ENCODE measurements at regions not wholly inside any gene's neighbourhood (a gene's known extent, or its start where the extent isn't known, plus 50 kb on each side); places are given as distances from the start of the nearest gene placed in this dataset.

DNA sequence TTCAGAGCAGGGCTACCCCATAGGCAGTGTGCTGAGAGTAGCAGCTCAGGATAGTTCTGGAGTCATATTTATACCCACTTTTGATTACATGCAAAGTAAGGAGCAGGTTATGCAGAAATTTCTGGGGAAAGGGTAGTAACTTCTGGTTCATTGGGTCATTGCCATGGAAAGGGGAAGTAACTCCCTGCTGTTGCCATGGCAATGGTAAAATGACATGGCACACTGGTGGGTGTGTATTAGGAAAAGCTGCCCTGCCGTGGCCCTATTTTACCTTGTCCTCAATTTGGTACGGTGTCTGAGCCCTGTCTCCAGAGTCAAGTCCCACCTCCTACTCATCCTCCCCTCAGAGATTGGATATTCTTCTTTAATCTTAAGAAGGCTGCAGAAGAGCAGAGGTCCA lies 526.7 kb upstream of the TYRP1 start:
- DNase-seq = no peak

DNA sequence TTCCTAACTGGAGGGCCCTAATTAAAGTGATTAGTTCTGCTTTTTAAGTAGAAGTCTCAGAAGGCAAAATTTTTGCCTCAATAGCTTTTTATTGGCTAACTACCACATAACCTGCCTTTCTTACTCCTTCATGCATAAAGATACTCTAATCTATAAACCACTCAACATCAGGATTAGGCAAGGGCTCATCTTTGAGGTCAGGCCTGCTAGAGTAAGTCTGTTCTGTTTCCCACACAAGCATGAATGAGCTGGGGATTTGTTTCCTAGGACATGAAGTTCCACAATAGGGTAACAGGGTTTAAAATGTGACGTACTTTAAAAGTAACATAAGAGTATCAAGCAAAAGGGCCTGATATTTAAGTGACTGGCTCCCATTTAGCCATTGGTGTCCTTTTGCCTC lies 522.7 kb upstream of the TYRP1 start:
- no peak for DNase-seq

DNA sequence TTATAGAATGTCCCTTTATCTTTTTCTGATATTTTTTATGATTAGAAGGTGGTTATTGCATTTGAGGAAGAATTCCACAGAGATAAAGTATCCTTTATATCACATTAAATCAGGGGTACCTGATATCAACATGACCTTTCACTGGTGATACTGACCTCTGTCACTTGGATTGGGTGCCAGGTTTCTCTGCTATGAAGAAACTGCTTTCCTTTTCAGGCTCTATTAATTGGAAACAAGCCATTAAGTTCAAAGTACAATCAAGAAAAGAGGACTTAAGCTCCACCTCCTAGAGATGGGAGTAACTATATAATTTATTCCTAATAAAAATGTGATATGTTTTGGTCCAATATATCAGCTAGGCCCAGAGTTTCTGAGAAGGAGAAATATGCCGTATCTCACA lies 514.6 kb upstream of the TYRP1 start:
- no peak for DNase-seq

DNA sequence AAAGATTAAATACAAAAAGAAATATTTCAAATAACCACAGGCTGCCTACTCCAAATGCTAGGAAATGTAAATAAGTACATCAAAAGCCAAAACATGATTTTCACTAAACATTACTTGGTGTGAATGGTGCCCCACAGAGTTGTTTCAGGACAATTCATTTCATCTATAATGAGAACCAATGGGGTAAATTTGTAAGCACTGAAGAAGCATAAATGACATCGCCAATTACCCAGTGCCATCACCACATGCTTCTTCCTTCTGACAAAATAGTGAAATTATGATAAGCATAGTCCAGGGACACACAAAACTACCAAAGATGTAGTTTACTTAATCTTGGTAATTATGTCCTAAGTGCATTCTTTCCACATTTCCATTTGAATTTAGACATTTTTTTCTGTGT lies 510.4 kb upstream of the TYRP1 start:
- no peak for DNase-seq

DNA sequence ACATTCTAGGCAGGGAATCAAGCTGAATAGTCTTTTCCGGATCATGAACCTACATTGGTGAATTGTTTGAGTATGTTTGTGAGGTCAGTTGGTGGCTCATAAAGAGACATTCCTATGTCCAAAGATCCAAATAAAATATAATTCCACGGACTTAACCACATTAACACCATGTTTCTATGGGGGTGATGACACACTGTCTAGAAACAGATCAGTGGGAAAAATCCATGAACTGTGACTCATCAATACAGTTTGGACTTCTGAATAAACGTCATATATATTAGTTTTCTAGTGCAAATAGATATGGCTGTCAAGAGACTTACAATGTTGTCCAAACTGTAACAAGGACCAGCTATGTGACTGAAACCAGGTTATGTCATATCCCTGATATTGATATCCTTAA lies 509.9 kb upstream of the TYRP1 start:
- DNase-seq = no peak

DNA sequence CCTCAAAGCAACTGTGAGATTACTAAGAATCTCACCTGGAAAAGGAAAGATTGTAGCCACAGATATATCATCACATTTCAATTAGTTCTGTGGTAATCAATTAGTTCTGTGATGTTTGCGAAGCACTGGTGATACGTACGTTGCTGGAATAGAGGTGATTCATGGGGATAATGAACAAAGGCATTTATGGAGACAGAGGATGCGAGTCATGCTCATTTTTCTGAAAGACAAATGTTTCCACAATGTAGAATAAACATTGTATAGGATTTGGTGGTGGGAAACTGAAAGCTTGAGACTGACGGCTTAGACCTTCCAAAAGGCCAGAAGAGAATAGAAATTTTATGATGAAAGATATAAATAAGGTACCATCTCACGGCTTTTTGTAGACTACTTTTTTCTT lies 507.3 kb upstream of the TYRP1 start:
- no peak for DNase-seq

DNA sequence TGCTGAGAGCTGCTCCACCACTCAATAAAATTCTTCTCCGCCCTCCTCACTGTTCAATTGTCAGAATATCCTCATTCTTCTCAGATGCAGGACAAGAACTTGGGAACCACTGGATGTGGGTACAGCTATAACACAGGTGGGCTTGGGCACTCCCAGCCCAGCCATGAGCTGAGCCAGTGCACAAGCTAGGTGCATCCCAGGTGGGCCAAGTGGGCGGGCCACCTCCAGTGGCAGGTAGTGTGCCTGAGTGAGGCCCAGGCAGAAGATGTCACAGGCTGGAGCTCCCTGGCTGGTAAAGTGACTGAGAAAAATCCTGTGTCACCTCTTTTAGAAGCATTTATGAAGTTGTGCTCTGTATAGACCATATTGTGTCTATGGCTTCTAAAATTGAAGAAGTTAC lies 501.6 kb upstream of the TYRP1 start:
- DNase-seq = no peak

DNA sequence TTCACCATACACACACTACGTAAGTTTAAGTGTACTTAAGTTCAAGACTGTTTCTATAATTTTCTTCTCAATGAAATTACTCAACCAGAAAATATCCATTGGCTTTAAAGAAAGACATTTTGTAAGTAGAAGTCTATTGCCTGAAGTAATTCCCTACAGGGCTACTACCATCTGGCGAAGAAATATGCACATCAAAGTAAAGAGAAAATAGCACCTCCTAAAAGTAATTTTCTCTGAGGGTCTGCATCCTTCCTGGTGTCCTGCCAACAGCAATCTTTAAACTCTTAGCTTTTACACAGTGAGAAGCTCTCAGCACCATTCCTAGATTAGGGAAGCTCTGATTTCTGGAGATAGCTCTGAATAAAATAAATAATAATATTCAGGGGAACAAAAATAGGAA lies 498.5 kb upstream of the TYRP1 start:
- DNase-seq = peak; percentile 29

DNA sequence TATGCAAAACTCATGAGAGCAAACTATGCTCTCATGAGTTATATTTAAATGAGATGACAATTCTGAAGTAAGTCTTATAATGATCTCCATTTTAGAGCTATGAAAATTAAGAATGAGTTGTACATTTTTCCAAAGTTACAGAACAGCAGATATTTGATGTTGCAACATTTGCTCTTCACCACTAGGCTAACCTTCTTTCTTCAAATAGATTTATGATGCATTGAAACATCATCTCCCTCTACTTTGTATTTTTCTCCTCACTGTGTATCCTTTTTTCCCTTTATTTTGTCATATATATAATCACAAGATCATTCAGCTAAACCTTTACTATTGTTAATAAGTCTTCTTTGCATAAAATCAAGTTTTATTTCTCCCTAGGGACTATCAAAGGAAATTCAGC lies 497.7 kb upstream of the TYRP1 start:
- no peak for DNase-seq

DNA sequence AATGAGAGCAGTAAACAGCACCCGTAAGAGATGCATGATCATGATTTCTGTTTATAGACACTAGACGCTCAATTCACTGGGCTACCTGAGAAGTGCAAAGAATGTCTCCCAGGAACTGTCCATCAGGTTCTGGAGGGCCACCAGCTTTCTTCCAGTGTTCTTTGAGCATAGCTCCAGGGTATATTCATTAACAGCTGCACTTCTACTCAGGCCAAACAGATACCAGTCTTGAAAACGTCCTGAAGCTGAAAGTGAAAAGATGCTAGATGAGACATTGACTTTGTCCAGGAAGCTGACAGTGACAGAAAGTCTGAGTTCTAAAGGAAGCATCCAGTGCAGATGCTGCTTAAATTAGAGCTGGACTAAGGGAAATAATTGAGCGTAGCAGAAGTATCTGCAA lies 488.7 kb upstream of the TYRP1 start:
- no peak for DNase-seq

DNA sequence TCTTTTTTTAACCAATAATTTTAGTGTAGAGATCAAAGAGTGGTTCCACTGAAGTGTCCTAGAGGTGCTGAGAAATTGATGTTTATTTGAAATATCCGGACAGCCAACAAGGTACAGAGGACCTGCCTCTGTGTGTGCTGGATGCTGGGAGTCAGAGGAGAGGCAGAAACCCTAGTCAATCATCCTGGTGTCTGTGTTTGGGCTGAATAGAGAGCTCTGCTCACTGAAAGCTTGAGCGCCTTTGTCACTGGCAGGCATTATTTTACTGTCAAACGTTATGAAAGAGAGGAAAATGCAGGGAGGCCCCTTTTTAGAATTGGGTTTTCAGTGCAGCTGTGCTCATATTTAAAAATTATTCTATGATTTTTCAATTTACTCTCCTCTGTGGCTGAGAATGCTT lies 480.3 kb upstream of the TYRP1 start:
- no peak for DNase-seq

DNA sequence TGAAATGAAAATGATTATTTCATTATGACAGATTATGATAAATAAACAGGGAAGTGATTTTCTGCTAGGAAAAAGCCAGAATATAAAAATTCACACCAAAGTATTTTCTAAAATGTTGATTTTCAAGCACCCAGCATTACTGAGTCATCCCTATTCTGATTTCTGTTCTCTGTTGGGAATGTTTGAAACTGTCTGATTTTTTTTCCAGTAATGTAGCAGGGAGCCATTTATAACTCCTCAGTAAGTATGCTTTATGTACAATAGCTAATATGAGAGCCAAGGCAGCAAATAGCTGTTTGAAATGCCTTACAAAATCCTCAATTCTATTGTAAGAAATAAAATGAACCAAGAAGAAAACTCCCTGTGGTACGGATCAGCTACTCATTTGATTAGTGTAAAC lies 471.7 kb upstream of the TYRP1 start:
- DNase-seq = no peak

DNA sequence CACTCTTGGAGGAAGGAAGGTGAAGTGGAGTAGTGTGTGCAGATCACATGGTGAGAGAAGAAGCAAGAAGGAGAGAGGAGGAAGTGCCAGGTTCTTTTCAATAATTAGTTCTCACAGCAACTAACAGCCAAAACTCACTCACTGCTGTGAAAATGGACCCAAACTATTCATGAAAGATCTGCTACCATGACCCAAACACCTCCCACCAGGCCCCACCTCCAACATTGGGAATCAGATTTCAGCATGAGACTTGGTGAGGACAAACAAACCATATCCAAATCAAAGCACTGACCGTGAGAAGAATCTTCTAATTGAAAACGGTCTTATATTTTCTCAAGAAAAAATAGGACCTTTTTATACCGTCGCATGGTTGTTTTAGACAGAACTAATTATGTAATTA lies 468.7 kb upstream of the TYRP1 start:
- no peak for DNase-seq

DNA sequence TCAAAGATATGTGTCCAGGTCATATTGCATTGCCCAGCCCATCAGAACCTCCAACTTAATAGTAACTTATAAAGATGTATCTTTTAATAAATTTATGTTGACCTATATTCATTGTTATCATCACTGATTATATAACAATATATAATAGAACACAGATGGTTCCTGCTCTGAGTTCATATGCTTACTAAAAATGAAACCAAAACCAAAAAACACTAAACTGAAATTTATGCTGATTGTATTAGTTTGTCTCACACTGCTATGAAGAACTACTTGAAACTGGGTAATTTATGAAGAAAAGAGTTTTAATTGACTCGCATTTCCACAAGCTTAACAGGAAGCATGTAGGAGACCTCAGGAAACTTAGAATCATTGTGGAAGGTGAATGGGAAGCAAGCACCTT lies 462.5 kb upstream of the TYRP1 start:
- no peak for DNase-seq

DNA sequence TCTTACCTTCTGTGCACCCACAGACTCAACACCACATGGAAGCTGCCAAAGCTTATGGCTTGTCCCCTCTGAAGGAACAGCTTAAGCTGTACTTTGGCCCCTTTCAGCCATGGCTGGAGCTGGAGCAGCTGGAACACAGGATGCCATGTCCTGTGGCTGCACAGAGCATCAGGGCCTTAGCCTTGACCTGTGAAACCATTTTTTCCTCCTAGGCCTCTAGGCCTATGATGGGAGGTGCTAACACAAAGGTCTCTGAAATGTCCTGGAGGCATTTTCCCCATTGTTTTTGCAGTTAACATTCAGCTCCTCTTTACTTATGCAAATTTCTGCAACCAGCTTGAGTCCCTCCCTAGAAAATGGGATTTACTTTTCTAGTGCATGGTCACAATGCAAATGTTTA lies 461.4 kb upstream of the TYRP1 start:
- no peak for DNase-seq

DNA sequence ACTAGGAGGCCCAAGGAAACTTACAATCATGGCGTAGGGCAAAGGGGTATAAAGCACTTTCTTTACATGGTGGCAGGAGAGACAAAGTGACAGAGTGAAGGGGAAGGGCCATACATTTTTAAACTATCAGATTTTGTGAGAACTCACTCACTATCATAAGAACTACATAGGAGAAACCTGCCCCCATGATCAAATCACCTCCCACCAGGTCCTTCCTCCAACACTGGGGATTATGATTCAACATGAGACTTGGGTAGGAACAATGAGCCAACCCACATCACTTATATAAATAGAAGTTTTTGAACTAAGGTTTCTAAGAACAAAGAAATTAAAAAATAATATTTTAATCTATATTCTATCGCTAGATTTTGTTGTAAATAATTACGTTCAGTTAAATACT lies 460.3 kb upstream of the TYRP1 start:
- DNase-seq = no peak

DNA sequence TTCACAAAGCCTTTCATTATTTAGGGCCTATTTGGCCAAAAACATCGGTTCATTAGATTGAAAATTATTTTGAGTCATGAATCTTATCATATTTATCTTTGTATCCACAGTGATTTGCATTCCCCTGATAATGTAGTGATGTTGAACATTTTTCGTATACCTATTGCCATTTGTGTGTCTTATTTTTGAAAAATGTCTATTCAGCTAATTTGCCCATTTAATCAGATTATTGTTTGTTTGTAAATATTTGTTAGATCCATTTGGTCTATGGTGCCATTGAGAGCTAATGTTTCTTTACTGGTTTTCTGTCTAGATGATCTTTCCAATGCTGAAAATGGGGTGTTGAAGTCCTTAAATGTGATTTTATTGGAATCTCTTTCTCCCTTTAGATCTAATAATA lies 439.2 kb upstream of the TYRP1 start:
- DNase-seq = no peak

DNA sequence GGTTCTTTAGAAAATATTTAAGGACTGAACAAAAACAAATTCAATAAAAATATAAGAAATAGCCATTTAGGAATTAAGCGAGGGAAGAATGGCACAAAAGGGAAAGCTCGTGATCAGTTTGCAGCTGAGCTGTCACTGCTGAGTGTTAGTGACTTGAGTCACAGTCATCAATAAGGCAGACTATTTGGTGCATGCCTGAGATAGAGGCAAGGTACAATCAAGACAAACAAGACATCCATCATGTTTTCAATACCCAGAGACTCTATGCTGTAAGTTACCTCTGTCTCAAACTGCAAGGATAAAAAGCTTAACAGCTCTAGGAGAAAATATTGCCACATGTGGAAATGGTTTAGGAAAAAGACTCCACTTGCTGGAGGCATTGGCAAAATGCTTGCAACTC lies 426.4 kb upstream of the TYRP1 start:
- DNase-seq = no peak

DNA sequence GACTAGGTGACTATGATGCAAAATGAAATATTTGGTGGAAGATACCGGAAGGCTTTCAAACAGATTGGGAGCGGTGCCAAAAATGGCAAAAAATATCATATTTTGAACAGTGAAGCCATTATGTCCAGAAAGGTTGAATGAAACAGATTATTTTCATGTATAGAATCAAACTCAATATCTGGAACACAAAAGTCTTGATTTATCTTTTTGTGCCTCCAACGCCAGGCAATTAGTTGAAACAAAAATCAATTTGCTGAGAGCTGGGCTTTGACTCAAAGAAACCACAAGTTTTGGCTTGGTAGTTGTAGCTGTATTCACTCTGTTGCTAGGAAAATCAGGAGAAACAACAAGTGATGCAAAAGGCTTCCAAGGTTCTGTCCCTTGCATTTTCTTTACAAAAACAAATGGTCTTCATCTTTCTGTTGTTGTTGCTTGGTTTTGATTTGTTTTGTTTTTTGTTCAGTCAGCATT lies 421.7 kb upstream of the TYRP1 start:
- no peak for DNase-seq

DNA sequence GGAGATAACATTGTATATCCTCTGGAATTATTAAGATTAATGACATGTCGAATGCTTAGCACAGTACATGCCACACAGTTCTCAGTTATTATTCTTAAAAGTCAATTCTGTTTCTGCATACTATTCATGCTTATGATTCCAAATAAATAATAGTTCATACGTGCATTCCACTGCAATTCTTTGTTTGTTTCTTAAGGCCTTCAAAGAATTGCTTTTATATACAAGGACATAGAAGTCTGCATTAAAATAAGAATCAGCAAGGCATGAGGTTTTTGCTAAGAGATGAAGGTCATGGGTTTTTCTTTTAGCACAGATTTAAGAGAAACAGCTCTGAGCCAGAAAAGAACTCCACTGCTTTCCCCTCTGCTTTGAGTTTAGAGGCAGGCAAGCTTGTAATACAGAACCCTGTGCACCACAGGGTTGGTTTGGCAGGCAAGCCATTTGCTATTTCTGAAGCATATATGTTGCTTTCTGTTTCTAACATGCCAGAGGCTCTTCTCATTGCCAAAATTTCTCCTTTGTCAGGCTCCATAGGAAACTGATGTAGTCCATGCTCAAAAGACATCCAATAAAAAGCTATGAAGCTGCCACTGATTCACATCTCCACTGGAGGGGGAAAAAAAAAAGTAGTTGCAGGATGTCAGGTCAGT lies 420.6 kb upstream of the TYRP1 start:
- DNase-seq = no peak

DNA sequence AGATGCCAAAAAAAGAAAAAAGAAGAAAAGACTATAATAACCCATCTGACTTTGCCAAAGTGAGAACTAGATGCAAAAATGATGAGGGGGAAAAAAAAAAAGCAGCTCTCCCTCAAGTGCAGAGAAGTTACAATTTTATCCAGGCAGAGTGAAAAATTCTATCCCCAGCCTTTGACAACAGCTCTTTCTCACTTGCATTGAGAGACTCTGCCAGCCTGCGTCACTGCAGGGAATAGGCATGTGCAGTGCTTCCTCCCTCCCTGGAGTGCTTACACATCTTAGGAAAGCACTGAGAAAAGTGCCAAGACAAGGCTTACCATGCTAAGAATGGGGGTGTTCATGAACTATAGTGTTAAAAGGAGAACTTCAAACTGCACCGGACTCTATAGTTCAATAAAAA lies 418.6 kb upstream of the TYRP1 start:
- DNase-seq = no peak

DNA sequence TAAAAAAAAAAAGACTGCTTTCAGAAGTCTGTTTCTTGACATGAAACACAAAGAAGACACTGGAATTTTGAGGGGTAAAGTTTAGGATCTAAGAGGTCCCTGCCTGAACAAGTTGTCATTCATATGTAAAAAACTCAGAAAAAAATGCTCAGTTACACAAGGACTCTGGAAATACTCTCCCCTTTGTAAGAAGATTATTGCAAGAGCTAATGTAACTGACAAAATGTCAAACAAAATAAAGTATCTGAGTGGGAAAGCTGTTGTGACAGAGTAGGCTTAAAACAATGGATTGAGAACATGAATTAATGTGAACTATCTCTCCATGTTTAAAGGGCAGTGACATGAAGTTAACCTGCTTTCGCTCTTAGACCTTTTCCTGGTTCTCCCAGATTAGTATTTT lies 416.7 kb upstream of the TYRP1 start:
- DNase-seq = no peak

DNA sequence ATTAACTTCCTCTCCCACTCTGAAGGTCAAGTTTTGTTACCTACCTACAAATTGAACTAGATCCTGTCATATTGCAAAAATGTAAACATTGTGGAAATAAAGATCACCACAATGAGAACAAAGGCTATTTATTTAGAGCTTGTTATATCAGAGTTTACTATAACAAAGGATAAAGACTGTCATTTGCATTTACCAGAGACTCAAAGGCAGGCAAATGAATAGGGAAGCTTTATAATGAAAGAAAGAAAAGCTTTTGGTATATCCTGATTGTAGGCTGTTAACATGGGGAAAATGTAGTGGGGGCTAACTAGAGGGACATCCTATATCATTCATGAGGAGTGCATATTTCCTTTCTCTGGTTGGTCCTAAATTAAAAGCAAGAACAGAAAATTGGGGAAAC lies 403.5 kb upstream of the TYRP1 start:
- no peak for DNase-seq

DNA sequence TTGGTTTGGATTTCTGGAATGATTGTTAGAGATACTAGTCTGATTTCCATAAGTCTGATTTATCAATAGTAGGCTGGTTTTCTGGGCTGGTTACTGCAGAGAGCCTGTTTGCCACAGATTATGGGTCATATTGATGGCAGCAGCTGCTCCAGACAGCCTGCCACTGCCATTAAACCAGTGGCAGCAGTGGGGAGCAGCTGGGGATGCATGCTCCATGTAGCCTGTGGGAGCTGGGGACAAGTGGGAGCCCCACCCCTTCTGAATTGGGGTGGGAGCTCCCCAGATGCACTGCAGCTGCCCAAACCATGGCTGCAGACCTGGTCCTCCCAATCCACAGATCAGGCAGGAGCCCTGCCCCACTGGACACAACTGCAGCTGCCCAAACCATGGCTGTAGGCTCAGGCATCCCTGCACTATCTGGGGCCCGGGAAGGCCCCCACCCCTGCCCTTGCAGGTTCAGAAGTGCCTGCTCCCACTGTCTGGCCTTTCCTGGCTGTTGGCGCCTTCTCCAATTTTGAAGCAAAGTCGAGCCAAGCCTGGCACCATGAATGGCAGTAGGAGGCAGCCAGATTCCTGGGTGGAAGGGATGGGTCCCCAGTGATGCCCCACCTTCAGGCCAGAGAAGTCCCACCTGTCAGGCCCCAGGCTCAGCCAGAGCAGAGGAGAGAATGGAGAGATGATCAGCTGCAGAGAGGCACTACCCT lies 402.9 kb upstream of the TYRP1 start:
- DNase-seq = peak; percentile 2

DNA sequence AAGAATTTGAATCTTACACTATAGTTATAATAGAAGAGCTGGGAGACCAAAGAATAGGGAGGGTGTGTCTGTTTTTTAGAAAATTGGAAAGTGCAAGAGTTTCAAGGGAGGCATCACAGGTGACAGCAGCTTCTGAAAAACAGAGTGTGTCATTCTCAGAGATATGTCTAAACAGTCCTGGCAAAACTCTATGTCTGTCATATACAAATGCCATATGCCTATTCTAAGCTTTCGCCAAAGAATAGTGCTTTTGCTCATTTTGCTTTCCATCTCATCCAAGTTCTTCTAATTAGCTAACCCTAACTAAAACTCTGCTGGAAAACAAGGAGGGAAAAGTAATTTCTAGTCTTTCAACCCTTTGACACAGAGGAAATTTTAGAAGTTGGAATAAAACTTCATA lies 388.0 kb upstream of the TYRP1 start:
- DNase-seq = no peak
